WTC11 (cell line): ENCODE measurements at regions not wholly inside any gene's neighbourhood (a gene's known extent, or its start where the extent isn't known, plus 50 kb on each side); places are given as distances from the start of the nearest gene placed in this dataset.

Source experiments
- ATAC-seq: fragments of 200-7000 bp; cut with Tn5 transposase; 2 replicates; pipeline ENCODE4 v1.10.0; 2021; ENCODE audit warnings: mild to moderate bottlenecking, moderate library complexity
- CTCF ChIA-PET: fragments of 300-600 bp; sonication (Branson Sonifier 250); formaldehyde crosslinking; loops from one replicate; lab custom pipeline; 2021; ENCODE audit warnings: antibody characterized with exemption; lab: Charles Lee
- POLR2A ChIA-PET: fragments of 350-600 bp; sonication (Branson Sonifier 250); formaldehyde crosslinking; loops from one replicate; lab custom pipeline; 2021; ENCODE audit warnings: antibody characterized with exemption; lab: Charles Lee
- DNase-seq: peaks from one replicate; pipeline ENCODE4 v3.0.0; 2021; ENCODE audit warnings: low spot score
- H3K27ac Mint-ChIP-seq: 2 replicates; pipeline ENCODE4 v1.8.0; 2021; ENCODE audit warnings: mixed read lengths
- H3K27me3 Mint-ChIP-seq: 2 replicates; pipeline ENCODE4 v1.8.0; 2021; ENCODE audit warnings: low read depth, mild to moderate bottlenecking, moderate library complexity, mixed read lengths
- H3K36me3 Mint-ChIP-seq: 2 replicates; pipeline ENCODE4 v1.8.0; 2021; ENCODE audit warnings: mixed read lengths
- H3K4me1 Mint-ChIP-seq: 2 replicates; pipeline ENCODE4 v1.8.0; 2022; ENCODE audit warnings: mixed read lengths
- H3K4me3 Mint-ChIP-seq: 2 replicates; pipeline ENCODE4 v1.8.0; 2021; ENCODE audit warnings: mild to moderate bottlenecking, moderate library complexity, mixed read lengths
- H3K9me3 Mint-ChIP-seq: 2 replicates; pipeline ENCODE4 v1.8.0; 2021; ENCODE audit warnings: mixed read lengths
- AR ChIP-seq: fragments of 250-450 bp; sonication (Bioruptor Pico); IDR thresholded peaks from 2 replicates; pipeline ENCODE4 v1.9.0; 2021; ENCODE audit warnings: mild to moderate bottlenecking
- CBFB ChIP-seq: sonication (generic); formaldehyde crosslinking; IDR thresholded peaks from 2 replicates; pipeline ENCODE4 v1.8.1; 2022; ENCODE audit warnings: mild to moderate bottlenecking, low read depth, missing genetic modification reagents
- CREM ChIP-seq: sonication (generic); formaldehyde crosslinking; IDR thresholded peaks from 2 replicates; pipeline ENCODE4 v1.8.1; 2022; ENCODE audit warnings: mild to moderate bottlenecking, missing genetic modification reagents, moderate library complexity
- FOXP4 ChIP-seq: sonication (generic); formaldehyde crosslinking; IDR thresholded peaks from 2 replicates; pipeline ENCODE4 v1.8.0; 2022; ENCODE audit warnings: mild to moderate bottlenecking, missing genetic modification reagents
- KAT7 ChIP-seq: sonication (generic); formaldehyde crosslinking; IDR thresholded peaks from 2 replicates; pipeline ENCODE4 v1.8.1; 2023; ENCODE audit warnings: missing genetic modification reagents, mild to moderate bottlenecking, borderline replicate concordance
- OVOL2 ChIP-seq: fragments of 250-450 bp; sonication (Bioruptor Pico); IDR thresholded peaks from 2 replicates; pipeline ENCODE4 v1.9.0; 2021; ENCODE audit warnings: mild to moderate bottlenecking, borderline replicate concordance
- SMAD4 ChIP-seq: sonication (generic); formaldehyde crosslinking; IDR thresholded peaks from 2 replicates; pipeline ENCODE4 v1.8.0; 2022; ENCODE audit warnings: mild to moderate bottlenecking, missing genetic modification reagents
- SP1 ChIP-seq: sonication (generic); formaldehyde crosslinking; conservative IDR thresholded peaks from 2 replicates; pipeline ENCODE4 v1.8.1; 2022; ENCODE audit warnings: missing genetic modification reagents
- ZNF232 ChIP-seq: sonication (generic); formaldehyde crosslinking; IDR thresholded peaks from 2 replicates; pipeline ENCODE4 v1.8.0; 2022; ENCODE audit warnings: mild to moderate bottlenecking, missing genetic modification reagents
- ZNF317 ChIP-seq: sonication (generic); formaldehyde crosslinking; IDR thresholded peaks from 2 replicates; pipeline ENCODE4 v1.8.1; 2023; ENCODE audit warnings: low read depth, mild to moderate bottlenecking, moderate library complexity, missing genetic modification reagents, borderline replicate concordance
- ZNF396 ChIP-seq: fragments of 250-450 bp; sonication (Bioruptor Pico); IDR thresholded peaks from 2 replicates; pipeline ENCODE4 v1.8.0; 2021; ENCODE audit warnings: mild to moderate bottlenecking, moderate library complexity, borderline replicate concordance
- ZNF425 ChIP-seq: fragments of 250-450 bp; sonication (Bioruptor Pico); conservative IDR thresholded peaks from 2 replicates; pipeline ENCODE4 v1.9.0; 2021; ENCODE audit warnings: mild to moderate bottlenecking
- ZNF512 ChIP-seq: sonication (generic); formaldehyde crosslinking; IDR thresholded peaks from 2 replicates; pipeline ENCODE4 v1.8.1; 2022; ENCODE audit warnings: missing genetic modification reagents, borderline replicate concordance
- TF ChIP-seq, protein P1 (sequence below): sonication (generic); formaldehyde crosslinking; IDR thresholded peaks from 2 replicates; pipeline ENCODE4 v1.8.1; 2022; ENCODE audit warnings: mild to moderate bottlenecking, moderate library complexity, missing genetic modification reagents
- TF ChIP-seq, protein P2 (sequence below): sonication (generic); formaldehyde crosslinking; conservative IDR thresholded peaks from 2 replicates; pipeline ENCODE4 v1.8.1; 2022; ENCODE audit warnings: mild to moderate bottlenecking, missing genetic modification reagents
- TF ChIP-seq, protein P3 (sequence below): sonication (generic); formaldehyde crosslinking; IDR thresholded peaks from 2 replicates; pipeline ENCODE4 v1.8.1; 2022; ENCODE audit warnings: low read depth, mild to moderate bottlenecking, moderate library complexity, missing genetic modification reagents, borderline replicate concordance
- TF ChIP-seq, protein P4 (sequence below): sonication (generic); formaldehyde crosslinking; IDR thresholded peaks from 2 replicates; pipeline ENCODE4 v1.8.1; 2022; ENCODE audit warnings: low read depth, missing genetic modification reagents, borderline replicate concordance
- TF ChIP-seq, protein P5 (sequence below): sonication (generic); formaldehyde crosslinking; IDR thresholded peaks from 2 replicates; pipeline ENCODE4 v1.8.1; 2023; ENCODE audit warnings: mild to moderate bottlenecking, moderate library complexity, missing genetic modification reagents
- TF ChIP-seq, protein P6 (sequence below): fragments of 250-450 bp; sonication (Bioruptor Pico); IDR thresholded peaks from 2 replicates; pipeline ENCODE4 v2.1.2; 2022; ENCODE audit warnings: mild to moderate bottlenecking, moderate library complexity

DNA sequence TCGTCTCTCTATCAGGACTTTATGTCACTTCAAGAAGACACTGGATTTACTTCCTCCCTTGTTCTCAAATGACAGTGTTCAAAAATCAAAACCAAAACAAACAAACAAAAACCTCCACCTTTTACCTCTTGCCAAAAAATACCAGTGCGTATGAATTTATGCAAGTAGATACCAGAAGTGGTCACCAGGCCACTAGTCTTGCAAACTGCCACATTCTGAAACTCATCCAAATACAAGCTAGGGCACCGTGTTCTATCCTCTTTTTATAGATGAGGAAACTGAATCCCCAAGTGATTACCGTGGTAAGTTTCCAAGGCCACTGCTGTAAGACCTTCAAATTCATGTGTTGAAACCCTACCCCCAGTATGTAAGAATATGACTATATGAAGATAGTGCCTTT is 343.9 kb upstream of the KITLG start (continued):
- TF ChIP-seq, protein P1, sequence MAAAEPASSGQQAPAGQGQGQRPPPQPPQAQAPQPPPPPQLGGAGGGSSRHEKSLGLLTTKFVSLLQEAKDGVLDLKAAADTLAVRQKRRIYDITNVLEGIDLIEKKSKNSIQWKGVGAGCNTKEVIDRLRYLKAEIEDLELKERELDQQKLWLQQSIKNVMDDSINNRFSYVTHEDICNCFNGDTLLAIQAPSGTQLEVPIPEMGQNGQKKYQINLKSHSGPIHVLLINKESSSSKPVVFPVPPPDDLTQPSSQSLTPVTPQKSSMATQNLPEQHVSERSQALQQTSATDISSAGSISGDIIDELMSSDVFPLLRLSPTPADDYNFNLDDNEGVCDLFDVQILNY (CRISPR knock-in tag) = no peak

DNA sequence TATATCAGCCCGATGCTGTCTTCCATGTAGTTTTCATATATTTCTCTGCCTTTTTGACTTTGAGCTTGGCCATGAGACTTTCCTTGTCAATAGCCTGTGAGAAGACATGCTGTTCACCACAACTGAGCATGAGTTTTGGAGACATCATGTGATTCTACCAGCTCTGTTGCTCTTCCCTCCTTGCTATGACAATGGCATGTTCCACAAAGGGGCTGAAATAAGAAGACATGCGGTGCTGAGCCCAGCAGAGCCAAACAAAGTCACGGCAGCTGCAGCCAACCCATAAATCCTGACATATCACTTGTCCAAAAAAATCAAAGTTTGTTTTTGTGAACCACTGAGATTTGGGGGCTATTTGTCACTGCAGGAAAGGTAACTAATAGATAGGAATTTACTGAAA is 343.4 kb upstream of the KITLG start:
- Mint-ChIP-seq H3K27me3 (no peaks in the 10 kb centered on the region), H3K4me1 (peaks cover 17% of the 10 kb centered on the region), H3K4me3 (no peak overlapping the region), H3K9me3 (peaks cover 8% of the 10 kb centered on the region; the same call in 1 of the 2 replicates), H3K36me3 (no peaks in the 10 kb centered on the region)
- DNase-seq = no peak
- ChIA-PET POLR2A (no interaction called here), CTCF (no interaction called here)
- TF ChIP-seq KAT7 (no peak), ZNF317 (CRISPR knock-in tag) (no peak), SMAD4 (CRISPR knock-in tag) (no peak), SP1 (CRISPR knock-in tag) (no peak), ZNF232 (CRISPR knock-in tag) (no peak), ZNF425 (CRISPR knock-in tag) (no peak), FOXP4 (CRISPR knock-in tag) (no peak), OVOL2 (no peak), CREM (CRISPR knock-in tag) (no peak), CBFB (CRISPR knock-in tag) (no peak), ZNF396 (CRISPR knock-in tag) (no peak), ZNF512 (no peak), AR (CRISPR knock-in tag) (no peak)
- TF ChIP-seq, protein P2, sequence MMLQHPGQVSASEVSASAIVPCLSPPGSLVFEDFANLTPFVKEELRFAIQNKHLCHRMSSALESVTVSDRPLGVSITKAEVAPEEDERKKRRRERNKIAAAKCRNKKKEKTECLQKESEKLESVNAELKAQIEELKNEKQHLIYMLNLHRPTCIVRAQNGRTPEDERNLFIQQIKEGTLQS (CRISPR knock-in tag) = no peak
- TF ChIP-seq, protein P3, sequence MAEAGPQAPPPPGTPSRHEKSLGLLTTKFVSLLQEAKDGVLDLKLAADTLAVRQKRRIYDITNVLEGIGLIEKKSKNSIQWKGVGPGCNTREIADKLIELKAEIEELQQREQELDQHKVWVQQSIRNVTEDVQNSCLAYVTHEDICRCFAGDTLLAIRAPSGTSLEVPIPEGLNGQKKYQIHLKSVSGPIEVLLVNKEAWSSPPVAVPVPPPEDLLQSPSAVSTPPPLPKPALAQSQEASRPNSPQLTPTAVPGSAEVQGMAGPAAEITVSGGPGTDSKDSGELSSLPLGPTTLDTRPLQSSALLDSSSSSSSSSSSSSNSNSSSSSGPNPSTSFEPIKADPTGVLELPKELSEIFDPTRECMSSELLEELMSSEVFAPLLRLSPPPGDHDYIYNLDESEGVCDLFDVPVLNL = no peak
- TF ChIP-seq, protein P4, sequence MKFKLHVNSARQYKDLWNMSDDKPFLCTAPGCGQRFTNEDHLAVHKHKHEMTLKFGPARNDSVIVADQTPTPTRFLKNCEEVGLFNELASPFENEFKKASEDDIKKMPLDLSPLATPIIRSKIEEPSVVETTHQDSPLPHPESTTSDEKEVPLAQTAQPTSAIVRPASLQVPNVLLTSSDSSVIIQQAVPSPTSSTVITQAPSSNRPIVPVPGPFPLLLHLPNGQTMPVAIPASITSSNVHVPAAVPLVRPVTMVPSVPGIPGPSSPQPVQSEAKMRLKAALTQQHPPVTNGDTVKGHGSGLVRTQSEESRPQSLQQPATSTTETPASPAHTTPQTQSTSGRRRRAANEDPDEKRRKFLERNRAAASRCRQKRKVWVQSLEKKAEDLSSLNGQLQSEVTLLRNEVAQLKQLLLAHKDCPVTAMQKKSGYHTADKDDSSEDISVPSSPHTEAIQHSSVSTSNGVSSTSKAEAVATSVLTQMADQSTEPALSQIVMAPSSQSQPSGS (CRISPR knock-in tag) = no peak
- TF ChIP-seq, protein P5, sequence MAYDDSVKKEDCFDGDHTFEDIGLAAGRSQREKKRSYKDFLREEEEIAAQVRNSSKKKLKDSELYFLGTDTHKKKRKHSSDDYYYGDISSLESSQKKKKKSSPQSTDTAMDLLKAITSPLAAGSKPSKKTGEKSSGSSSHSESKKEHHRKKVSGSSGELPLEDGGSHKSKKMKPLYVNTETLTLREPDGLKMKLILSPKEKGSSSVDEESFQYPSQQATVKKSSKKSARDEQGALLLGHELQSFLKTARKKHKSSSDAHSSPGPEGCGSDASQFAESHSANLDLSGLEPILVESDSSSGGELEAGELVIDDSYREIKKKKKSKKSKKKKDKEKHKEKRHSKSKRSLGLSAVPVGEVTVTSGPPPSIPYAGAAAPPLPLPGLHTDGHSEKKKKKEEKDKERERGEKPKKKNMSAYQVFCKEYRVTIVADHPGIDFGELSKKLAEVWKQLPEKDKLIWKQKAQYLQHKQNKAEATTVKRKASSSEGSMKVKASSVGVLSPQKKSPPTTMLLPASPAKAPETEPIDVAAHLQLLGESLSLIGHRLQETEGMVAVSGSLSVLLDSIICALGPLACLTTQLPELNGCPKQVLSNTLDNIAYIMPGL = no peak
- TF ChIP-seq, protein P6, sequence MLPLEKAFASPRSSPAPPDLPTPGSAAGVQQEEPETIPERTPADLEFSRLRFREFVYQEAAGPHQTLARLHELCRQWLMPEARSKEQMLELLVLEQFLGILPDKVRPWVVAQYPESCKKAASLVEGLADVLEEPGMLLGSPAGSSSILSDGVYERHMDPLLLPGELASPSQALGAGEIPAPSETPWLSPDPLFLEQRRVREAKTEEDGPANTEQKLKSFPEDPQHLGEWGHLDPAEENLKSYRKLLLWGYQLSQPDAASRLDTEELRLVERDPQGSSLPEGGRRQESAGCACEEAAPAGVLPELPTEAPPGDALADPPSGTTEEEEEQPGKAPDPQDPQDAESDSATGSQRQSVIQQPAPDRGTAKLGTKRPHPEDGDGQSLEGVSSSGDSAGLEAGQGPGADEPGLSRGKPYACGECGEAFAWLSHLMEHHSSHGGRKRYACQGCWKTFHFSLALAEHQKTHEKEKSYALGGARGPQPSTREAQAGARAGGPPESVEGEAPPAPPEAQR (CRISPR knock-in tag) = no peak
- TF ChIP-seq, all 79 proteins: peak for 0
- H3K27ac Mint-ChIP-seq = no peak overlapping the region
- no peak for ATAC-seq
